ENCODE measurements at regions not wholly inside any gene's neighbourhood (a gene's known extent, or its start where the extent isn't known, plus 50 kb on each side); places are given as distances from the start of the nearest gene placed in this dataset.
"Not testable (repeated sequence)": the region's sequence is repeated elsewhere in the genome, so short reads cannot be mapped to it uniquely, and the experiment has no call there.

- no peak for DNase-seq (ENCODE audit: low read depth in 1 of 2, low spot score in 1 of 2)
These were observed 98.8 kb upstream of the DPH5 start for GRCh38 chr1:101124405-101124804.

- not testable (repeated sequence) for DNase-seq (ENCODE audit: low read depth in 1 of 2, low spot score in 1 of 2)
These were observed 98.3 kb upstream of the DPH5 start for GRCh38 chr1:101123904-101124303.

GRCh38 chr1:101122452-101123166 is 97.0 kb upstream of the DPH5 start:
- DNase-seq (ENCODE audit: low read depth in 1 of 2, low spot score in 1 of 2) = no peak

GRCh38 chr1:101121975-101122374 is 96.4 kb upstream of the DPH5 start:
- no peak for DNase-seq (ENCODE audit: low read depth in 1 of 2, low spot score in 1 of 2)

- no peak for DNase-seq (ENCODE audit: low read depth in 1 of 2, low spot score in 1 of 2)
These were observed 95.9 kb upstream of the DPH5 start for GRCh38 chr1:101121504-101121903.

GRCh38 chr1:101120868-101121267 is 95.3 kb upstream of the DPH5 start:
- no peak for DNase-seq (ENCODE audit: low read depth in 1 of 2, low spot score in 1 of 2)

- no peak for DNase-seq (ENCODE audit: low read depth in 1 of 2, low spot score in 1 of 2)
These were observed 93.7 kb upstream of the DPH5 start for GRCh38 chr1:101119289-101119688.

- no peak for DNase-seq (ENCODE audit: low read depth in 1 of 2, low spot score in 1 of 2)
These were observed 90.4 kb upstream of the DPH5 start for GRCh38 chr1:101116006-101116405.

- no peak for DNase-seq (ENCODE audit: low read depth in 1 of 2, low spot score in 1 of 2)
These were observed 89.5 kb upstream of the DPH5 start for GRCh38 chr1:101115112-101115511.

- not testable (repeated sequence) for DNase-seq (ENCODE audit: low read depth in 1 of 2, low spot score in 1 of 2)
These were observed 88.5 kb upstream of the DPH5 start for GRCh38 chr1:101114128-101114527.

- DNase-seq (ENCODE audit: low read depth in 1 of 2, low spot score in 1 of 2) = peak; percentile 20 to 54
These were observed 86.6 kb upstream of the DPH5 start for GRCh38 chr1:101112051-101112780.

GRCh38 chr1:101111461-101111860 is 85.9 kb upstream of the DPH5 start:
- DNase-seq (ENCODE audit: low read depth in 1 of 2, low spot score in 1 of 2) = no peak

GRCh38 chr1:101109791-101110190 is 84.2 kb upstream of the DPH5 start:
- DNase-seq (ENCODE audit: low read depth in 1 of 2, low spot score in 1 of 2) = no peak

GRCh38 chr1:101108111-101108500 is 82.5 kb upstream of the DPH5 start:
- DNase-seq (ENCODE audit: low read depth in 1 of 2, low spot score in 1 of 2) = no peak

- no peak for DNase-seq (ENCODE audit: low read depth in 1 of 2, low spot score in 1 of 2)
These were observed 82.0 kb upstream of the DPH5 start for GRCh38 chr1:101107496-101108110.

GRCh38 chr1:101105877-101106276 is 80.3 kb upstream of the DPH5 start:
- no peak for DNase-seq (ENCODE audit: low read depth in 1 of 2, low spot score in 1 of 2)

GRCh38 chr1:101102426-101103156 is 77.0 kb upstream of the DPH5 start:
- DNase-seq (ENCODE audit: low read depth in 1 of 2, low spot score in 1 of 2) = no peak

- DNase-seq (ENCODE audit: low read depth in 1 of 2, low spot score in 1 of 2) = no peak
These were observed 75.8 kb upstream of the DPH5 start for GRCh38 chr1:101101360-101101759.

- DNase-seq (ENCODE audit: low read depth in 1 of 2, low spot score in 1 of 2) = no peak
These were observed 75.1 kb upstream of the DPH5 start for GRCh38 chr1:101100674-101101073.

GRCh38 chr1:101098907-101099306 is 73.3 kb upstream of the DPH5 start:
- no peak for DNase-seq (ENCODE audit: low read depth in 1 of 2, low spot score in 1 of 2)

GRCh38 chr1:101098327-101098726 is 72.7 kb upstream of the DPH5 start:
- no peak for DNase-seq (ENCODE audit: low read depth in 1 of 2, low spot score in 1 of 2)

All from activated CD4-positive, alpha-beta T cell treated with anti-CD3 and anti-CD28 coated beads, Interleukin-2, amount 50 U/mL, for 24 hours (primary cell).